Heart left ventricle (tissue), 16 donors: ENCODE measurements at regions not wholly inside any gene's neighbourhood (a gene's known extent, or its start where the extent isn't known, plus 50 kb on each side); places are given as distances from the start of the nearest gene placed in this dataset.

ENCODE experiments used
- ATAC-seq, 4 donors: fragments of 200-7000 bp; cut with Tn5 transposase; one replicate each; pipeline ENCODE4 v1.9.1; 2020 to 2022; ENCODE audit warnings: moderate library complexity in 4 of 4, mild to moderate bottlenecking in 3 of 4, moderate number of reproducible peaks in 1 of 4
- DNase-seq, 5 donors: peaks; one replicate each; pipeline ENCODE4 v3.0.0-alpha.2; 2020
- H3K27ac ChIP-seq, 12 donors: fragments of 200-600 bp; sonication (generic) in 4 of 12; one replicate each; pipeline versions ENCODE4 v1.5.0 to v1.8.0; 2016 to 2022; ENCODE audit warnings: mild to moderate bottlenecking in 2 of 12
- H3K27me3 ChIP-seq, 9 donors: fragments of 200-600 bp; sonication (generic) in 2 of 9; one replicate each; pipeline versions ENCODE4 v1.5.1 to v1.8.0; 2016 to 2022; ENCODE audit warnings: mild to moderate bottlenecking in 3 of 9
- H3K36me3 ChIP-seq, 9 donors: fragments of 200-600 bp; sonication (generic) in 2 of 9; one replicate each; pipeline versions ENCODE4 v1.5.0 to v1.8.0; 2018 to 2022; ENCODE audit warnings: mild to moderate bottlenecking in 2 of 9
- H3K4me1 ChIP-seq, 12 donors: fragments of 200-600 bp; sonication (generic) in 4 of 12; one replicate each; pipeline versions ENCODE4 v1.5.0 to v1.8.0; 2016 to 2022; ENCODE audit warnings: mild to moderate bottlenecking in 3 of 12
- H3K4me3 ChIP-seq, 12 donors: fragments of 200-600 bp; sonication (generic) in 4 of 12; one replicate each; pipeline versions ENCODE4 v1.5.0 to v1.8.0; 2017 to 2022; ENCODE audit warnings: mild to moderate bottlenecking in 9 of 12, moderate library complexity in 4 of 12
- H3K9me3 ChIP-seq, 12 donors: fragments of 200-600 bp; sonication (generic) in 4 of 12; one replicate each; pipeline versions ENCODE4 v1.5.0 to v1.8.0; 2016 to 2022; ENCODE audit warnings: mild to moderate bottlenecking in 1 of 12
- CTCF ChIP-seq, 12 donors: fragments of 200-600 bp; sonication (generic) in 4 of 12; IDR thresholded peaks; one replicate each; pipeline versions ENCODE4 v1.5.0 to v1.8.0; 2018 to 2022; ENCODE audit warnings: antibody characterized with exemption in 12 of 12, mild to moderate bottlenecking in 5 of 12
- POLR2A ChIP-seq, 2 donors: fragments of 450-650 bp; IDR thresholded peaks; one replicate each; pipeline ENCODE4 v1.6.1; 2017; ENCODE audit warnings: antibody characterized with exemption in 2 of 2, mild to moderate bottlenecking in 2 of 2, moderate library complexity in 2 of 2
- WGBS, 4 donors: extraction: QIAGEN DNeasy Blood & Tissue Kit in 2 of 4; methylation state at CpG; one replicate each; pipeline versions ENCODE4 v1.1.5 to v1.1.7; 2013 to 2018; 5-methylcytosine and 5-hydroxymethylcytosine counted together
- intact Hi-C, 10 donors: fragments of 100-400 bp; cut with DNase I; formaldehyde crosslinking; loops; one replicate each; pipeline versions ENCODE4 v1.11.1 to v1.14.2; 2022
- donor health status: ischemic (EF 13 %, LVEDD 7.1; RV severe dilation, severe dysfunction).
- donor health status: healthy with polysubstance abuse.
- donor health status: DM: no; HTN: yes; CAD: no.
- donor health status: DM: no; HTN: no; CAD: no.
- donor health status: ischemic (EF 25% LVEDD 6.9; RV normal size, moderate dysfunction).
- donor health status: ischemic (EF 25% LVEDD 5.7; RV mildly dilated, moderate dysfunction).
- donor health status: healthy.
- donor health status: DM: yes; HTN: yes; CAD: no.
- donor health status: ischemic (EF 35%, LVEDD 5.7; RV mildly dilated, moderate dysfunction).
- donor health status: nonischemic (EF 11% LVEDD 7.7; RV severe dilation, severe dysfunction).
- donor health status: DM: yes; HTN: yes; CAD: no.
- donor health status: PGD.
- donor health status: ischemic (EF 29% LVEDD 5.4; RV normal size, mild dysfunction).
- donor health status: nonischemic (EF 23%, LVEDD 6.1; RV moderate dilation, normal function).

- H3K36me3 ChIP-seq = no peaks in the 10 kb centered on the region
- H3K9me3 ChIP-seq = no peaks in the 10 kb centered on the region
- TF ChIP-seq POLR2A (IDR thresholded peaks at IDR 0.05) (no peak), CTCF (IDR thresholded peaks at IDR 0.05) (no peak)
- peaks cover 0 to 19% (median 0%) of the 10 kb centered on the region in 9 donors for H3K27me3 ChIP-seq
- WGBS, 4 donors = 71 to 89% (median 83%) methylated on average over 4 to 6 of the region's 6 CpGs
- no peak for ATAC-seq
- intact Hi-C loops = no loop called here
- no peak overlapping the region for H3K27ac ChIP-seq
- H3K4me1 ChIP-seq = no peaks in the 10 kb centered on the region
- no peak overlapping the region for H3K4me3 ChIP-seq
- DNase-seq = no peak
These were observed 50.3 kb downstream of the SHANK2 start for GRCh38 chr11:71201936-71202597.

- ATAC-seq (no peak), DNase-seq (no peak)
- intact Hi-C loops = no loop called here
- H3K4me1 ChIP-seq = no peaks in the 10 kb centered on the region
- H3K9me3 ChIP-seq = no peaks in the 10 kb centered on the region
- WGBS, 4 donors = 88 to 89% (median 89%) methylated on average over 19 to 20 of the region's 20 CpGs
- H3K4me3 ChIP-seq = no peak overlapping the region
- peaks cover 0 to 19% (median 0%) of the 10 kb centered on the region in 9 donors for H3K27me3 ChIP-seq
- TF ChIP-seq CTCF (IDR thresholded peaks at IDR 0.05) (no peak), POLR2A (IDR thresholded peaks at IDR 0.05) (no peak)
- no peak overlapping the region for H3K27ac ChIP-seq
- H3K36me3 ChIP-seq = no peaks in the 10 kb centered on the region
These were observed 51.1 kb downstream of the SHANK2 start for GRCh38 chr11:71201231-71201630.

GRCh38 chr11:71200761-71201160, 51.6 kb downstream of the SHANK2 start:
- Histone ChIP-seq H3K4me1 (no peaks in the 10 kb centered on the region), H3K9me3 (no peaks in the 10 kb centered on the region), H3K36me3 (no peaks in the 10 kb centered on the region), H3K27ac (no peak overlapping the region), H3K4me3 (no peak overlapping the region), H3K27me3 (peaks cover 0 to 19% (median 0%) of the 10 kb centered on the region in 9 donors)
- intact Hi-C loops = no loop called here
- no peak for DNase-seq
- no peak for ATAC-seq
- TF ChIP-seq CTCF (IDR thresholded peaks at IDR 0.05) (no peak), POLR2A (IDR thresholded peaks at IDR 0.05) (no peak)
- WGBS, 4 donors = 57 to 72% (median 70%) methylated on average over 5 of the region's 5 CpGs

- intact Hi-C loops = no loop called here
- H3K4me1 ChIP-seq = no peaks in the 10 kb centered on the region
- no peak overlapping the region for H3K27ac ChIP-seq
- no peaks in the 10 kb centered on the region for H3K9me3 ChIP-seq
- ATAC-seq (no peak), DNase-seq (no peak)
- TF ChIP-seq CTCF (IDR thresholded peaks at IDR 0.05) (no peak), POLR2A (IDR thresholded peaks at IDR 0.05) (no peak)
- no peak overlapping the region for H3K4me3 ChIP-seq
- H3K36me3 ChIP-seq = no peaks in the 10 kb centered on the region
- WGBS, 4 donors = 77 to 83% (median 81%) methylated on average over 9 of the region's 9 CpGs
- H3K27me3 ChIP-seq = peaks cover 0 to 19% (median 0%) of the 10 kb centered on the region in 9 donors
These were observed 52.1 kb downstream of the SHANK2 start for GRCh38 chr11:71200172-71200716.
